ENCODE measurements at regions not wholly inside any gene's neighbourhood (a gene's known extent, or its start where the extent isn't known, plus 50 kb on each side); places are given as distances from the start of the nearest gene placed in this dataset.

GRCh38 chr9:71590362-71590761 is 178.0 kb downstream of the CEMIP2 start:
- DNase-seq (ENCODE audit: extremely low read depth in 1 of 2, low read depth in 1 of 2) = no peak

- no peak for DNase-seq (ENCODE audit: extremely low read depth in 1 of 2, low read depth in 1 of 2)
These were observed 178.7 kb downstream of the CEMIP2 start for GRCh38 chr9:71589612-71590011.

GRCh38 chr9:71587576-71588362 is 180.5 kb downstream of the CEMIP2 start:
- DNase-seq (ENCODE audit: extremely low read depth in 1 of 2, low read depth in 1 of 2) = no peak

- no peak for DNase-seq (ENCODE audit: extremely low read depth in 1 of 2, low read depth in 1 of 2)
These were observed 184.5 kb downstream of the CEMIP2 start for GRCh38 chr9:71583792-71584191.

- DNase-seq (ENCODE audit: extremely low read depth in 1 of 2, low read depth in 1 of 2) = no peak
These were observed 186.0 kb downstream of the CEMIP2 start for GRCh38 chr9:71582347-71582746.

- DNase-seq (ENCODE audit: extremely low read depth in 1 of 2, low read depth in 1 of 2) = no peak
These were observed 187.2 kb downstream of the CEMIP2 start for GRCh38 chr9:71581101-71581500.

GRCh38 chr9:71571186-71571585 is 197.1 kb downstream of the CEMIP2 start:
- no peak for DNase-seq (ENCODE audit: extremely low read depth in 1 of 2, low read depth in 1 of 2)

GRCh38 chr9:71567890-71568289 is 200.4 kb downstream of the CEMIP2 start:
- DNase-seq (ENCODE audit: extremely low read depth in 1 of 2, low read depth in 1 of 2) = no peak

- no peak for DNase-seq (ENCODE audit: extremely low read depth in 1 of 2, low read depth in 1 of 2)
These were observed 206.2 kb downstream of the CEMIP2 start for GRCh38 chr9:71562140-71562539.

- no peak for DNase-seq (ENCODE audit: extremely low read depth in 1 of 2, low read depth in 1 of 2)
These were observed 211.0 kb downstream of the CEMIP2 start for GRCh38 chr9:71557310-71557709.

- DNase-seq (ENCODE audit: extremely low read depth in 1 of 2, low read depth in 1 of 2) = no peak
These were observed 215.8 kb downstream of the CEMIP2 start for GRCh38 chr9:71552480-71552879.

GRCh38 chr9:71549023-71549422 is 219.3 kb downstream of the CEMIP2 start:
- DNase-seq (ENCODE audit: extremely low read depth in 1 of 2, low read depth in 1 of 2) = no peak

GRCh38 chr9:71544464-71544863 is 223.8 kb downstream of the CEMIP2 start:
- no peak for DNase-seq (ENCODE audit: extremely low read depth in 1 of 2, low read depth in 1 of 2)

GRCh38 chr9:71541436-71541835 is 226.9 kb downstream of the CEMIP2 start:
- DNase-seq (ENCODE audit: extremely low read depth in 1 of 2, low read depth in 1 of 2) = no peak

GRCh38 chr9:71524996-71525580 is 243.2 kb downstream of the CEMIP2 start:
- no peak for DNase-seq (ENCODE audit: extremely low read depth in 1 of 2, low read depth in 1 of 2)

GRCh38 chr9:71524516-71524915 is 243.8 kb downstream of the CEMIP2 start:
- DNase-seq (ENCODE audit: extremely low read depth in 1 of 2, low read depth in 1 of 2) = no peak

GRCh38 chr9:71521132-71521531 is 247.2 kb downstream of the CEMIP2 start:
- no peak for DNase-seq (ENCODE audit: extremely low read depth in 1 of 2, low read depth in 1 of 2)

- DNase-seq (ENCODE audit: extremely low read depth in 1 of 2, low read depth in 1 of 2) = no peak
These were observed 249.1 kb downstream of the CEMIP2 start for GRCh38 chr9:71519098-71519696.

GRCh38 chr9:71518045-71518827 is 250.1 kb downstream of the CEMIP2 start:
- no peak for DNase-seq (ENCODE audit: extremely low read depth in 1 of 2, low read depth in 1 of 2)

- DNase-seq (ENCODE audit: extremely low read depth in 1 of 2, low read depth in 1 of 2) = no peak
These were observed 252.7 kb downstream of the CEMIP2 start for GRCh38 chr9:71515626-71516025.

- no peak for DNase-seq (ENCODE audit: extremely low read depth in 1 of 2, low read depth in 1 of 2)
These were observed 253.2 kb downstream of the CEMIP2 start for GRCh38 chr9:71515107-71515506.
